HepG2 (cell line): ENCODE measurements at regions not wholly inside any gene's neighbourhood (a gene's known extent, or its start where the extent isn't known, plus 50 kb on each side); places are given as distances from the start of the nearest gene placed in this dataset.

Experiments
- ATAC-seq: fragments of 200-7000 bp; cut with Tn5 transposase; 3 replicates; pipeline ENCODE4 v1.9.1; 2020; ENCODE audit warnings: mild to moderate bottlenecking, moderate library complexity
- BruUV-seq: library from RNA; stranded (reverse); fragments of 400-500 nt; replicated peaks from 2 replicates; lab custom pipeline; 2021; lab: Mats Ljungman, UMichigan
- CTCF ChIA-PET: fragments of 300-600 bp; formaldehyde crosslinking; extraction: SDS; loops from one replicate; lab custom pipeline; 2021; ENCODE audit warnings: low total read pairs, inconsistent platforms, low intra/inter-chr PET ratio; lab: Yijun Ruan, JAX
- POLR2A ChIA-PET: fragments of 350-600 bp; sonication (Branson Sonifier 250); formaldehyde crosslinking; loops from one replicate; lab custom pipeline; 2020; ENCODE audit warnings: antibody characterized with exemption, inconsistent platforms; lab: Yijun Ruan, JAX
- DNase-seq: peaks from one replicate; pipeline ENCODE4 v3.0.0-alpha.2; 2015; ENCODE audit warnings: low spot score
- FAIRE-seq: peaks from 3 replicates; lab custom pipeline; 2011; peaks lifted over from hg19 to GRCh38; lab: Jason Lieb, UNC
- H2AFZ ChIP-seq: one replicate; pipeline ENCODE4 v1.6.1; 2011; ENCODE audit warnings: low read length, inconsistent platforms
- H3K27ac ChIP-seq: fragments of 300-600 bp; 3 replicates; pipeline ENCODE4 v1.8.0; 2011; ENCODE audit warnings: mixed run types, mild to moderate bottlenecking, mixed read lengths, low read length, inconsistent platforms; ENCODE audit not compliant: insufficient read depth; ENCODE audit errors: extremely low read length
- H3K27me3 ChIP-seq, 2 experiments: fragments of 200-600 bp in 1 of 2; 2 replicates in 1 of 2; 3 replicates in 1 of 2; pipeline versions ENCODE4 v1.6.0 to v1.8.0; 2011; ENCODE audit warnings: low read length in 2 of 2, mild to moderate bottlenecking in 2 of 2, moderate library complexity in 2 of 2, inconsistent platforms in 1 of 2; ENCODE audit not compliant: insufficient read depth in 2 of 2, control insufficient read depth in 1 of 2
- H3K36me3 ChIP-seq, 2 experiments: fragments of 200-600 bp in 1 of 2; replicated peaks in 1 of 2; 2 replicates in 1 of 2; 3 replicates in 1 of 2; pipeline versions ENCODE4 v1.5.1 to v1.8.0; 2011; ENCODE audit warnings: low read length in 2 of 2, inconsistent platforms in 1 of 2; ENCODE audit not compliant: insufficient read depth in 2 of 2, control insufficient read depth in 1 of 2
- H3K4me1 ChIP-seq: 2 replicates; pipeline ENCODE4 v1.5.1; 2012; ENCODE audit warnings: low read length, inconsistent platforms; ENCODE audit not compliant: insufficient read depth
- H3K4me2 ChIP-seq: 2 replicates; pipeline ENCODE4 v1.6.0; 2011; ENCODE audit warnings: low read depth, low read length, inconsistent platforms
- H3K4me3 ChIP-seq, 3 experiments: fragments of 200-600 bp in 1 of 3; sonication (generic), shearing (Covaris generic) in 1 of 3; replicated peaks in 1 of 3; 2 replicates each; pipeline ENCODE4 v1.5.1; 2011 to 2016; ENCODE audit warnings: low read length in 3 of 3, inconsistent platforms in 2 of 3, low read depth in 2 of 3, mild to moderate bottlenecking in 2 of 3, control low read depth in 1 of 3, mixed read lengths in 1 of 3; ENCODE audit not compliant: insufficient read depth in 1 of 3
- H3K79me2 ChIP-seq: one replicate; pipeline ENCODE4 v1.6.1; 2011; ENCODE audit warnings: low read length, inconsistent platforms; ENCODE audit not compliant: insufficient read depth
- H3K9ac ChIP-seq: 2 replicates; pipeline ENCODE4 v1.6.0; 2011; ENCODE audit warnings: mild to moderate bottlenecking, low read depth, low read length, inconsistent platforms; ENCODE audit not compliant: insufficient read depth
- H3K9me3 ChIP-seq: 2 replicates; pipeline ENCODE4 v1.5.1; 2012; ENCODE audit warnings: mild to moderate bottlenecking, low read length
- H4K20me1 ChIP-seq: 2 replicates; pipeline ENCODE4 v1.6.0; 2011; ENCODE audit warnings: inconsistent platforms, mild to moderate bottlenecking, low read length, moderate library complexity; ENCODE audit not compliant: insufficient read depth
- RAD21 ChIP-seq: fragments of 450-650 bp; formaldehyde crosslinking; IDR thresholded peaks from 2 replicates; pipeline ENCODE4 v1.5.0; 2020; ENCODE audit warnings: mild to moderate bottlenecking
- SMC3 ChIP-seq: IDR thresholded peaks from 2 replicates; pipeline ENCODE4 v1.6.1; 2011; ENCODE audit warnings: low read length, improper control_type of control experiment
- STAG1 ChIP-seq: sonication (generic); formaldehyde crosslinking; IDR thresholded peaks from 2 replicates; pipeline ENCODE4 v1.4.0; 2020; ENCODE audit warnings: missing genetic modification reagents
- ZBED4 ChIP-seq: sonication (generic); formaldehyde crosslinking; IDR thresholded peaks from 2 replicates; pipeline ENCODE4 v1.4.0; 2020; ENCODE audit warnings: missing genetic modification reagents, borderline replicate concordance
- ZBTB42 ChIP-seq: sonication (generic); formaldehyde crosslinking; IDR thresholded peaks from 2 replicates; pipeline ENCODE4 v1.5.0; 2020; ENCODE audit warnings: mild to moderate bottlenecking, missing genetic modification reagents
- whole genome bisulfite sequencing: methylation state at CpG from one replicate; pipeline ENCODE4 v1.1.6; 2017; ENCODE audit warnings: low lambda C conversion rate; 5-methylcytosine and 5-hydroxymethylcytosine counted together
- in situ Hi-C: cut with HindIII; loops from 2 replicates; pipeline ENCODE4 v1.10.0; 2017; ENCODE audit warnings: low pct_unique_long_range_greater_than_20kb; ENCODE audit not compliant: extremely low pct_ligation_motif_present
- intact Hi-C: fragments of 100-400 bp; cut with micrococcal nuclease; formaldehyde crosslinking; loops from one replicate; pipeline ENCODE4 v1.10.0; 2022; ENCODE audit not compliant: unreplicated experiment

GRCh38 chr6:147787417-147787816, 278.9 kb downstream of the SAMD5 start:
- H2AFZ ChIP-seq = no peak overlapping the region
- ChIA-PET POLR2A (no interaction called here), CTCF (no interaction called here)
- TF ChIP-seq STAG1 (CRISPR knock-in tag) (peak; percentile 28; the same call in 1 of the 2 replicates), ZBED4 (no peak), SMC3 (peak; percentile 17; the same call in 1 of the 2 replicates), ZBTB42 (CRISPR knock-in tag) (no peak), RAD21 (CRISPR knock-in tag) (0 out of 2 replicates have a peak, but pooled peaks have one; percentile 16)
- FAIRE-seq = peak; percentile 4
- no peaks in the 10 kb centered on the region for H3K4me1 ChIP-seq
- H3K79me2 ChIP-seq = no peaks in the 10 kb centered on the region
- peak; percentile 25 for DNase-seq
- no peak overlapping the region for H3K4me3 ChIP-seq
- peak; percentile 55; the same call in 2 of the 3 replicates for ATAC-seq
- intact Hi-C loops = loop anchor here (5.0 kb wide), 1 partner anchor 185 kb away; no protein-coding TSS in a partner anchor
- no peaks in the 10 kb centered on the region for H4K20me1 ChIP-seq
- in situ Hi-C loops = no loop called here
- H3K27me3 ChIP-seq = peaks cover 0 to 2% of the 10 kb centered on the region in 2 experiments; a peak in 1 of 5 replicates
- 40% methylated on average over 2 of the region's 2 CpGs for WGBS
- H3K36me3 ChIP-seq = 0 out of 5 replicates have a peak, but pooled peaks cover 0 to 1% of the 10 kb centered on the region in 2 experiments
- H3K4me2 ChIP-seq = no peak overlapping the region
- no peak overlapping the region for H3K27ac ChIP-seq
- H3K9me3 ChIP-seq = no peaks in the 10 kb centered on the region
- no peak overlapping the region for H3K9ac ChIP-seq
- no TSS peak for BruUV-seq
